DMS 273 treated with DMSO at 0.1 percent for 48 hours (cell line): ENCODE measurements at regions not wholly inside any gene's neighbourhood (a gene's known extent, or its start where the extent isn't known, plus 50 kb on each side); places are given as distances from the start of the nearest gene placed in this dataset.

Experiments used
- DNase-seq: peaks from one replicate; lab custom pipeline; 2025; lab: John Stamatoyannopoulos, UW

DNA sequence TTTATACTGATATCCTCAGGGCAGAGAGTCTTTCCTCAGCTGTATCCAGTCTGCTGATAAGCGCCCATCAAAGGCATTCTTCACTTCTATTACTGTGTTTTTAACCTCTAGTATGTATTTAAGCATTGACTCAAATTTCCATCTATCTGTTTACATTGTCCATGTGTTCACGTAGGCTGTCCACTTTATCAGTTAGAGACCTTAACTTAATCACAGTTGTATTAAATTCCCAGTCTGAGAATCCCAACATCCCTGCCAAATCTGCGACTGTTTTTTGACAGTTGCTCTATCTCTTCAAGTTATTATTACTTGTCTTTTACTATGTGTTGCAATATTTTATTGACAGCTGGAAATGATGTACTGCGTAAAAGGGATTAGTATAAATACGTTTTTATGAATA lies 1613.7 kb upstream of the MIR17HG start:
- no peak for DNase-seq

- no peak for DNase-seq
Measured at GRCh38 chr13:89737051-89737450, 1610.4 kb upstream of the MIR17HG start.

GRCh38 chr13:89738072-89738471 lies 1609.4 kb upstream of the MIR17HG start:
- DNase-seq: no peak

GRCh38 chr13:89740994-89741685 lies 1606.3 kb upstream of the MIR17HG start:
- no peak for DNase-seq

DNA sequence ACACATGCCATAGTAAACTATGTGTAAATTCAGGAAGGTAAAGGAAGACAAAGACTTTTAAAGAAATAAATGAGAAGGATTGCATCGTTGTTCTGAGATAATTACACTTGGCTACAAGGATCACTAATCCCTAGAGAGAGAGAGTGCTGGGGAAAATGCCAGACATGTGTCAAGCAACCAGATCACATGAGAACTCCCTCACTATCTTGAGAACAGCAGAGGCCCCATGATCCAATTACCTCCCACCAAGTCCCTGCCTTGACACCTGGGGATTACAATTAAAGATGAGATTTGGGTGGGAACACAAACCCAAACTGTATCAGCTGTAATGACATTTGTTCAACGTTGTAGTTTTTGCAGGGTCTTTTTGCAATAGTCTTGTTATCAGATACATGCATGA lies 1600.9 kb upstream of the MIR17HG start:
- no peak for DNase-seq

GRCh38 chr13:89748716-89749115 lies 1598.8 kb upstream of the MIR17HG start:
- DNase-seq: no peak

DNA sequence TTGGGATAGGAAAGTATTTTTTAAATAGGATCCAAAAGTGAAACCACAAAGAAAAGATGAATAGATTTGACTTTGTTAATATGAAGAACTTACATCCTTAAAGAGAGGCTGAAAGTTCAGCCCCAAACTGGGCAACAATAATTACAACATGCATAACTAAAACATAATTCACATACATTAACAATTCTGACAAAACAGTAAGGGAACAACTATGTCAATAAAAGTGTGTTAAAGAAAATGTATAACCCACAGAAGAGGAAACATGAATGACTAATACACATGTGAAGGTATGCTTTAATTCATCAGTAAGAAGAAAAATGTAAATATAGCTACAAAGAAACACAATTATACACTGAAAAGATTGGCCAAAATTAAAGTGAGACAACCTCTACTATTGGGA lies 1597.6 kb upstream of the MIR17HG start:
- no peak for DNase-seq

GRCh38 chr13:89750371-89750770 lies 1597.1 kb upstream of the MIR17HG start:
- no peak for DNase-seq

GRCh38 chr13:89751432-89751930 lies 1596.0 kb upstream of the MIR17HG start:
- DNase-seq: no peak

DNA sequence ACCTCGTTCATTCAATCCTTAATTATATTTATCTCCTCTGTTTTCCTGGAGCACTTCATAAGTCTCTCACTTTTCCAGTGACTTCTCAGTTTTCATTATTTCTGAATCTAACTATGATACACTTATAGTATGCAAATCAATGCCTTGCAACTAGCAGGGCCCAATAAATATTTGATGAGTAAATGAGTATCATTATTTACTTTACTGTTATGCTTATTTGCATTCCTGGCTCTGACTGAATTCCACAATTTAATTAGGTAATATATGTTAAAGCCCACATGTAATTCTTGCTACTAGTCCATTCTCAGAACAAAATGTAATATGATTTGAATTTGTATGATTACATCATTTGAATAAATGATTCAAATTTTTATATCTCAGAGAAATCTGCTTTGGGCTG lies 1595.1 kb upstream of the MIR17HG start:
- no peak for DNase-seq

DNA sequence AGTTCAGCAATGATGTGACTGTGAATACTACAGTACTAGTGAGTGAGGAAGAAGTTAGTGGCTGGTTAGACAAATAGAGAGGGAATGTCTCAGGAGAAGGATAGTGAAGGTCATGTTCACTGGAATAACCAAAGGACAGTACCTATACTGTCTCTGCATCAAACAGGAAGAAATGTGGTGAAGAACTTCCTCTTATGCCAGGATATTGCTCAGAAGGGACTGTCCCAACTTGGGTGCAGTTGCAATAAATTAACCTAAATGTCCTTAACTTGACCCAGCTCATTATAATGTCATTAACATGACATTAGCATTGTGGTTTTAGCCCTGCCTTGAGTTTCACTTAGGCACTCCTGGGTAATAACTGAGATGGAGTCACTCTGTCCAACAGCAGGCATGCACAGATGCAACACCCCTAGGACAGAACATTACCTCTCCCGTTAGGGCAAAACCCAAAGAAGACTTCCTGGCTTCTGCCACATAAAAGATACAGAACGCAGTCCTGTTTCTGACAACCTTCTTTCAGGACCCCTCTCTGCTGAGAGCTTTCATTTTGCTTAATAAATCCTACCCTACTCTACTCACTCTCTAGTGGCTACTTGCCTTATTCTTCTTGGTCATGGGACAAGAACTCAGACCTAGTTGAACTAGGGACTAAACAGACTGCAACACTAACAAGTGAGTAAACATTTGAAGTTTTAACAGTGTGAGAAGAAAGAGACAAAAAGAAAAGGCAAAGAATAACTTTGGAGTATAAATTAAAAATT lies 1591.6 kb upstream of the MIR17HG start:
- no peak for DNase-seq

GRCh38 chr13:89763005-89763404 lies 1584.5 kb upstream of the MIR17HG start:
- DNase-seq: no peak

- DNase-seq: no peak
Measured at GRCh38 chr13:89783221-89783755, 1564.2 kb upstream of the MIR17HG start.

- DNase-seq: no peak
Measured at GRCh38 chr13:89784161-89784809, 1563.2 kb upstream of the MIR17HG start.

DNA sequence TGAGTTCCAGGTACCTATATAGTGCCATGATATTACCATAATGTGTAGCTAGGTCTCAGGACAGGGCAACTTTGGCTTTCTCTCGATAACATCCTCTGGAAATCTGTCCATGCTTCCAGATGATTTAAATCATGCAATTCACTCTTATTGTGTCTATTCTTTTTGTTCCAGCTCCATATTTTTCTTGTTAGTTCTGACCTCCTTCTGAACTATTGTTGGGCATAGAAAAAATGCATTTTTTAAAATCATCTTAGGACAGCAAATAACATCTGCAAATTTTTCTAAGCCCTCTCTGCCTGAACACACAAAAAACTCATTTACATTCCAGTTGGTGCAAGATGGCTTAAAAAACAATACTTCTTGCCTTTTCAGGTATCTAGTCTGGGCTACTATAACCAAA lies 1561.0 kb upstream of the MIR17HG start:
- DNase-seq: no peak

GRCh38 chr13:89790696-89791095 lies 1556.8 kb upstream of the MIR17HG start:
- DNase-seq: no peak

DNA sequence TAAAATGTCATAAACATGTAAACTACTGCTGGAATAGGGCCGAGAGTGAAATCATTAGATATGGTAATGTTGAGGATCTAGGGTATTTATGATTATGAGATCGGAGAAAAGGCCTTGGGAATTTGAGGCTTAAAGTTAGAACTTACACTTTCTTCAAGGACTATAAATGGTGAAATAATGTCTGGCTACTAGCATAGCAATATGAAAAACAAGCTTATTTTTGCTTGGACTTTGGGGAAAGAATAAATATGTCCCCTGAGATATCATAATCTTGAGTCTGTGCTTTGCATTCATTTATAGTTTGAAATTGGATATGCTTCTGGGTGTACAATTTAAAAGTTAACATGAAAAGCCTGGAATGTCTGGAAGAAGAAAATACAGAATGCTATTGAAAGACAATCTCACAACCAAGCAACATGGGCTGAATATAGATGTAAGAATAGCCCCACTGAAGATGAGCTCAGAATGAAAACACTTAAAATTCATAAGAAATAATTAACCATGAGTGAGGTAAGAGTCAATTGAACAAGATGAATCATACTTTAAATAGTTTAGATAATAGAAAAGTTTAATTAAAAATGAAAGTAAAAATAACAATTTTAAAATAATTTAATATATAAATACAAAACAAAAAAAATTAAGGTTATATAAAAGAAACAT lies 1555.4 kb upstream of the MIR17HG start:
- no peak for DNase-seq

- DNase-seq: no peak
Measured at GRCh38 chr13:89796196-89796595, 1551.3 kb upstream of the MIR17HG start.

- no peak for DNase-seq
Measured at GRCh38 chr13:89803839-89804238, 1543.6 kb upstream of the MIR17HG start.

DNA sequence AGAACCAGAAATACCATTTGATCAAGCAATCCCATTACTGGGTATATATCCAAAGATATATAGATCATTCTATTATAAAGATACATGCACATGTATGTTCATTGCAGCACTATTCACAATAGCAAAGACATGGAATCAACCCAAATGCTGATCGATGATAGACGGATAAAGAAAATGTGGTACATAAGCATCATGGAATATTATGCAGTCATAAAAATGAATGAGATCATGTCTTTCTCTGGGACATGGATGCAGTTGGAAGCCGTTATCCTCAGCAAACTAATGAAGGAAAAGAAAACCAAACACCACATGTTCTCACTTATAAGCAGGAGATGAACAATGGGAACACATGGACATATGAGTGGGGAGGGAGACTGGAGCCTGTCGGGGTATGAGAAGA lies 1540.9 kb upstream of the MIR17HG start:
- no peak for DNase-seq

- no peak for DNase-seq
Measured at GRCh38 chr13:89812856-89813255, 1534.6 kb upstream of the MIR17HG start.

GRCh38 chr13:89816404-89816803 lies 1531.1 kb upstream of the MIR17HG start:
- DNase-seq: no peak
